Lower leg skin (tissue), 4 donors: ENCODE measurements at regions not wholly inside any gene's neighbourhood (a gene's known extent, or its start where the extent isn't known, plus 50 kb on each side); places are given as distances from the start of the nearest gene placed in this dataset.
"Not testable (repeated sequence)": the region's sequence is repeated elsewhere in the genome, so short reads cannot be mapped to it uniquely, and the experiment has no call there.

ENCODE experiments used
- DNase-seq, 2 donors: peaks; one replicate each; pipeline ENCODE4 v3.0.0-alpha.2; 2019; ENCODE audit warnings: low spot score in 2 of 2
- H3K4me3 ChIP-seq: fragments of 200-600 bp; sonication (generic); 2 replicates; pipeline ENCODE4 v1.5.1; 2017; ENCODE audit warnings: mild to moderate bottlenecking, low read depth; ENCODE audit not compliant: poor library complexity, severe bottlenecking
- CTCF ChIP-seq, 3 donors: fragments of 450-650 bp; IDR thresholded peaks; one replicate each; pipeline ENCODE4 v1.5.1; 2016; ENCODE audit warnings: antibody characterized with exemption in 3 of 3, mild to moderate bottlenecking in 3 of 3, moderate library complexity in 2 of 3
- POLR2A ChIP-seq, 2 donors: fragments of 450-650 bp; IDR thresholded peaks; one replicate each; pipeline ENCODE4 v1.6.1; 2016 to 2017; ENCODE audit warnings: antibody characterized with exemption in 2 of 2, mild to moderate bottlenecking in 1 of 2, moderate library complexity in 1 of 2
- WGBS, 2 donors: methylation state at CpG; one replicate each; pipeline ENCODE4 v1.1.5; 2018; 5-methylcytosine and 5-hydroxymethylcytosine counted together
- intact Hi-C: fragments of 100-400 bp; cut with DNase I; formaldehyde crosslinking; loops from one replicate; pipeline ENCODE4 v1.15.0; 2023; ENCODE audit warnings: low total_unique reads

- WGBS, 2 donors: 82 to 88% methylated on average over 1 of the region's 1 CpG
- TF ChIP-seq CTCF (IDR thresholded peaks at IDR 0.05): no peak
- TF ChIP-seq POLR2A (IDR thresholded peaks at IDR 0.05): no peak
Observed at GRCh38 chr6:131433927-131434326, 139.1 kb upstream of the ARG1 start.

GRCh38 chr6:131436358-131436757 lies 136.7 kb upstream of the ARG1 start:
- intact Hi-C loops: no loop called here
- no peak for DNase-seq
- 79 to 82% methylated on average over 1 of the region's 1 CpG for WGBS, 2 donors
- TF ChIP-seq POLR2A (IDR thresholded peaks at IDR 0.05) (no peak), CTCF (IDR thresholded peaks at IDR 0.05) (no peak)
- H3K4me3 ChIP-seq: no peak overlapping the region

More at GRCh38 chr6:131433927-131434326, 139.1 kb upstream of the ARG1 start:
- H3K4me3 ChIP-seq: no peak overlapping the region
- no peak for DNase-seq
- intact Hi-C loops: no loop called here

GRCh38 chr6:131443014-131443413 lies 130.0 kb upstream of the ARG1 start:
- no peak overlapping the region for H3K4me3 ChIP-seq
- intact Hi-C loops: no loop called here
- 93 to 94% methylated on average over 3 of the region's 3 CpGs for WGBS, 2 donors
- no peak for DNase-seq
- no peak for TF ChIP-seq POLR2A (IDR thresholded peaks at IDR 0.05)
- TF ChIP-seq CTCF (IDR thresholded peaks at IDR 0.05): no peak

GRCh38 chr6:131443514-131443913 lies 129.5 kb upstream of the ARG1 start:
- TF ChIP-seq POLR2A (IDR thresholded peaks at IDR 0.05): no peak
- no peak for TF ChIP-seq CTCF (IDR thresholded peaks at IDR 0.05)
- DNase-seq: no peak
- intact Hi-C loops: no loop called here
- 85 to 90% methylated on average over 3 of the region's 3 CpGs for whole genome bisulfite sequencing, 2 donors
- H3K4me3 ChIP-seq: no peak overlapping the region

GRCh38 chr6:131445356-131445755 lies 127.7 kb upstream of the ARG1 start:
- DNase-seq, intact Hi-C loops, H3K4me3 ChIP-seq: not testable (repeated sequence)

- WGBS, 2 donors: 89 to 91% methylated on average over 4 of the region's 4 CpGs
- intact Hi-C loops: no loop called here
- TF ChIP-seq CTCF (IDR thresholded peaks at IDR 0.05) (no peak), POLR2A (IDR thresholded peaks at IDR 0.05) (no peak)
- H3K4me3 ChIP-seq: no peak overlapping the region
- no peak for DNase-seq
Observed at GRCh38 chr6:131450861-131451260, 122.2 kb upstream of the ARG1 start.
